Hepatocyte (in vitro differentiated cells): ENCODE measurements at regions not wholly inside any gene's neighbourhood (a gene's known extent, or its start where the extent isn't known, plus 50 kb on each side); places are given as distances from the start of the nearest gene placed in this dataset.

Experiments
- CTCF ChIP-seq: fragments of 200-600 bp; sonication (generic); IDR thresholded peaks from 2 replicates; pipeline ENCODE4 v1.5.1; 2016; ENCODE audit warnings: antibody characterized with exemption, mild to moderate bottlenecking; ENCODE audit not compliant: poor library complexity
- EZH2 ChIP-seq: fragments of 200-600 bp; sonication (generic); IDR thresholded peaks from 2 replicates; pipeline ENCODE4 v1.6.1; 2016; ENCODE audit warnings: antibody characterized with exemption, mild to moderate bottlenecking, borderline replicate concordance

- TF ChIP-seq CTCF (no peak), EZH2 (no peak)
These were observed 215.1 kb upstream of the TRIB2 start for GRCh38 chr2:12501469-12502158.
